A549 (cell line): ENCODE measurements at regions not wholly inside any gene's neighbourhood (a gene's known extent, or its start where the extent isn't known, plus 50 kb on each side); places are given as distances from the start of the nearest gene placed in this dataset.

ENCODE experiments used
- BHLHE40 ChIP-seq: IDR thresholded peaks from 2 replicates; pipeline ENCODE4 v1.6.1; 2012; ENCODE audit warnings: low read depth, low read length, inconsistent platforms
- CEBPB ChIP-seq, 2 experiments: fragments of >200 bp in 1 of 2; sonication (Bioruptor Twin) in 1 of 2; formaldehyde crosslinking in 1 of 2; IDR thresholded peaks; 2 replicates each; pipeline ENCODE4 v1.6.1; 2012 to 2016
- CTCF ChIP-seq: fragments of >200 bp; sonication (Bioruptor Twin); formaldehyde crosslinking; IDR thresholded peaks from 3 replicates; pipeline ENCODE4 v1.5.1; 2016
- EP300 ChIP-seq, 2 experiments: fragments of >200 bp; sonication (Bioruptor Twin); formaldehyde crosslinking; IDR thresholded peaks; 2 replicates in 1 of 2; 3 replicates in 1 of 2; pipeline ENCODE4 v1.6.1; 2016 to 2017
- JUN ChIP-seq, 2 experiments: fragments of >200 bp; sonication (Bioruptor Twin); formaldehyde crosslinking; IDR thresholded peaks; 2 replicates in 1 of 2; 3 replicates in 1 of 2; pipeline ENCODE4 v1.6.1; 2016 to 2017
- MAZ ChIP-seq: fragments of 150-350 bp; IDR thresholded peaks from 2 replicates; pipeline ENCODE4 v1.6.1; 2014; ENCODE audit warnings: antibody characterized with exemption, low read depth, low read length, borderline replicate concordance
- NR3C1 ChIP-seq: fragments of >200 bp; sonication (Bioruptor Twin); formaldehyde crosslinking; IDR thresholded peaks from 3 replicates; pipeline ENCODE4 v1.6.1; 2017
- PBX3 ChIP-seq: IDR thresholded peaks from 2 replicates; pipeline ENCODE4 v1.6.1; 2012
- POLR2A ChIP-seq: IDR thresholded peaks from 2 replicates; pipeline ENCODE4 v1.6.1; 2012; ENCODE audit warnings: mild to moderate bottlenecking, low read length
- SREBF2 ChIP-seq: fragments of 450-650 bp; IDR thresholded peaks from 2 replicates; pipeline ENCODE4 v1.6.1; 2014; ENCODE audit warnings: mild to moderate bottlenecking, moderate library complexity
- USF2 ChIP-seq: fragments of 450-650 bp; IDR thresholded peaks from 2 replicates; pipeline ENCODE4 v1.6.1; 2014; ENCODE audit warnings: antibody characterized with exemption
- ZSCAN20 ChIP-seq: fragments of 250-450 bp; sonication (Bioruptor Pico); IDR thresholded peaks from 2 replicates; pipeline ENCODE4 v1.8.0; 2022; ENCODE audit warnings: mild to moderate bottlenecking, moderate library complexity

- TF ChIP-seq USF2 (no peak), CTCF (no peak), NR3C1 (no peak), JUN (IDR thresholded peaks at IDR 0.05) (no peak), EP300 (IDR thresholded peaks at IDR 0.05) (no peak), POLR2A (no peak), BHLHE40 (no peak), PBX3 (no peak), SREBF2 (no peak), CEBPB (IDR thresholded peaks at IDR 0.05) (no peak), MAZ (no peak), ZSCAN20 (CRISPR knock-in tag) (no peak)
These were observed 58.5 kb upstream of the IGFBP3 start for GRCh38 chr7:45979275-45980180.
